H9 (cell line): ENCODE measurements at regions not wholly inside any gene's neighbourhood (a gene's known extent, or its start where the extent isn't known, plus 50 kb on each side); places are given as distances from the start of the nearest gene placed in this dataset.

Source experiments
- DNase-seq: peaks from one replicate; pipeline ENCODE4 v3.0.0-alpha.2; 2017
- H2AFZ ChIP-seq: one replicate; pipeline ENCODE4 v1.6.1; 2013; ENCODE audit warnings: mild to moderate bottlenecking, low read length, control low read depth, moderate library complexity
- H2AK5ac ChIP-seq: 2 replicates; pipeline ENCODE4 v1.6.1; 2013; ENCODE audit warnings: low read length, control low read depth, mixed read lengths; ENCODE audit not compliant: insufficient read length
- H2BK120ac ChIP-seq: one replicate; pipeline ENCODE4 v1.6.1; 2013; ENCODE audit warnings: low read depth, mild to moderate bottlenecking, low read length, control low read depth, inconsistent platforms; ENCODE audit not compliant: poor library complexity, severe bottlenecking
- H2BK12ac ChIP-seq: 2 replicates; pipeline ENCODE4 v1.6.1; 2013; ENCODE audit warnings: low read length, control low read depth, mixed read lengths, low read depth; ENCODE audit not compliant: insufficient read length
- H2BK15ac ChIP-seq: 2 replicates; pipeline ENCODE4 v1.6.1; 2013; ENCODE audit warnings: low read depth, low read length, control low read depth
- H2BK20ac ChIP-seq: one replicate; pipeline ENCODE4 v1.6.1; 2013; ENCODE audit warnings: low read depth, mild to moderate bottlenecking, low read length, control low read depth, inconsistent platforms; ENCODE audit not compliant: poor library complexity, severe bottlenecking
- H2BK5ac ChIP-seq: 2 replicates; pipeline ENCODE4 v1.6.1; 2013; ENCODE audit warnings: low read length, control low read depth, mixed read lengths; ENCODE audit not compliant: insufficient read length
- H3K14ac ChIP-seq: 2 replicates; pipeline ENCODE4 v1.6.1; 2013; ENCODE audit warnings: low read length, control low read depth; ENCODE audit not compliant: insufficient read depth
- H3K18ac ChIP-seq: 2 replicates; pipeline ENCODE4 v1.6.1; 2013; ENCODE audit warnings: low read depth, mild to moderate bottlenecking, mixed read lengths, low read length, control low read depth; ENCODE audit not compliant: insufficient read length
- H3K23ac ChIP-seq: 2 replicates; pipeline ENCODE4 v1.6.1; 2013; ENCODE audit warnings: low read length, control low read depth, mixed read lengths, low read depth; ENCODE audit not compliant: insufficient read length
- H3K23me2 ChIP-seq: 2 replicates; pipeline ENCODE4 v1.6.1; 2013; ENCODE audit warnings: low read depth, mild to moderate bottlenecking, mixed read lengths, low read length, control low read depth; ENCODE audit not compliant: insufficient read length, poor library complexity, severe bottlenecking
- H3K27ac ChIP-seq: 2 replicates; pipeline ENCODE4 v1.5.1; 2013; ENCODE audit warnings: low read length, control low read depth, mixed read lengths, low read depth; ENCODE audit not compliant: insufficient read length
- H3K27me3 ChIP-seq: 2 replicates; pipeline ENCODE4 v1.6.1; 2013; ENCODE audit warnings: low read length, control low read depth, inconsistent platforms; ENCODE audit not compliant: insufficient read depth
- H3K4ac ChIP-seq: 2 replicates; pipeline ENCODE4 v1.6.1; 2013; ENCODE audit warnings: low read depth, mild to moderate bottlenecking, control low read depth, inconsistent platforms, low read length, moderate library complexity
- H3K4me1 ChIP-seq: 2 replicates; pipeline ENCODE4 v1.6.1; 2013; ENCODE audit warnings: low read length, control low read depth, inconsistent platforms; ENCODE audit not compliant: insufficient read depth
- H3K4me2 ChIP-seq: 2 replicates; pipeline ENCODE4 v1.6.1; 2013; ENCODE audit warnings: low read length, control low read depth, mixed read lengths; ENCODE audit not compliant: insufficient read length, insufficient read depth
- H3K56ac ChIP-seq: 2 replicates; pipeline ENCODE4 v1.6.1; 2013; ENCODE audit warnings: low read depth, mild to moderate bottlenecking, mixed read lengths, low read length, control low read depth; ENCODE audit not compliant: insufficient read length
- H3K79me1 ChIP-seq: 2 replicates; pipeline ENCODE4 v1.6.1; 2013; ENCODE audit warnings: low read depth, mild to moderate bottlenecking, moderate library complexity, low read length, control low read depth, inconsistent platforms; ENCODE audit not compliant: insufficient read depth, poor library complexity, severe bottlenecking
- H3K79me2 ChIP-seq: 2 replicates; pipeline ENCODE4 v1.6.1; 2013; ENCODE audit warnings: low read length, control low read depth, inconsistent platforms; ENCODE audit not compliant: insufficient read depth
- H3K9ac ChIP-seq: 2 replicates; pipeline ENCODE4 v1.6.1; 2013; ENCODE audit warnings: low read length, control low read depth, mixed read lengths; ENCODE audit not compliant: insufficient read length; ENCODE audit errors: extremely low read depth
- H3K9me3 ChIP-seq: one replicate; pipeline ENCODE4 v1.6.1; 2013; ENCODE audit warnings: low read depth, low read length, inconsistent platforms; ENCODE audit not compliant: control insufficient read depth
- H3T11ph ChIP-seq: one replicate; pipeline ENCODE4 v1.6.1; 2013; ENCODE audit warnings: mild to moderate bottlenecking, low read length, control low read depth, inconsistent platforms
- H4K20me1 ChIP-seq: one replicate; pipeline ENCODE4 v1.6.1; 2013; ENCODE audit not compliant: control insufficient read depth, insufficient read length, insufficient read depth
- H4K5ac ChIP-seq: 2 replicates; pipeline ENCODE4 v1.6.1; 2013; ENCODE audit warnings: low read depth, mild to moderate bottlenecking, mixed read lengths, low read length, control low read depth; ENCODE audit not compliant: insufficient read length
- H4K8ac ChIP-seq: replicated peaks from 2 replicates; pipeline ENCODE4 v1.6.1; 2013; ENCODE audit warnings: low read length, control low read depth, mixed read lengths, low read depth; ENCODE audit not compliant: insufficient read length
- H4K91ac ChIP-seq: 2 replicates; pipeline ENCODE4 v1.6.1; 2013; ENCODE audit warnings: low read depth, mild to moderate bottlenecking, moderate library complexity, mixed read lengths, low read length, control low read depth; ENCODE audit not compliant: insufficient read length
- H3K27ac Mint-ChIP-seq, 3 experiments: 2 replicates in 2 of 3; 3 replicates in 1 of 3; pipeline ENCODE4 v1.8.0; 2020 to 2021; ENCODE audit warnings: mixed read lengths in 3 of 3, mild to moderate bottlenecking in 1 of 3, moderate library complexity in 1 of 3
- H3K27me3 Mint-ChIP-seq: 2 replicates; pipeline ENCODE4 v1.8.0; 2021; ENCODE audit warnings: low read depth, mild to moderate bottlenecking, moderate library complexity, mixed read lengths
- H3K36me3 Mint-ChIP-seq, 3 experiments: 2 replicates in 2 of 3; 3 replicates in 1 of 3; pipeline ENCODE4 v1.8.0; 2020 to 2021; ENCODE audit warnings: low read depth in 3 of 3, mixed read lengths in 3 of 3; ENCODE audit not compliant: insufficient read depth in 1 of 3
- H3K4me1 Mint-ChIP-seq, 2 experiments: 2 replicates each; pipeline ENCODE4 v1.8.0; 2020; ENCODE audit warnings: mixed read lengths in 2 of 2
- H3K4me3 Mint-ChIP-seq, 2 experiments: 2 replicates in 1 of 2; 3 replicates in 1 of 2; pipeline ENCODE4 v1.8.0; 2020 to 2021; ENCODE audit warnings: mild to moderate bottlenecking in 2 of 2, mixed read lengths in 2 of 2, moderate library complexity in 1 of 2
- H3K9me3 Mint-ChIP-seq, 2 experiments: 2 replicates in 1 of 2; 3 replicates in 1 of 2; pipeline ENCODE4 v1.8.0; 2020; ENCODE audit warnings: mild to moderate bottlenecking in 2 of 2, mixed read lengths in 2 of 2, moderate library complexity in 1 of 2
- CTCF ChIP-seq: fragments of 200-600 bp; sonication (generic); conservative IDR thresholded peaks from 3 replicates; pipeline ENCODE4 v1.8.0; 2021; ENCODE audit warnings: antibody characterized with exemption, mild to moderate bottlenecking
- WGBS: extraction: QIAGEN DNeasy Blood & Tissue Kit; methylation state at CpG from one replicate; pipeline ENCODE4 v1.1.7; 2013; ENCODE audit warnings: missing lambda C conversion rate, low lambda C conversion rate, mixed read lengths; ENCODE audit not compliant: insufficient read length; ENCODE audit errors: extremely low coverage; 5-methylcytosine and 5-hydroxymethylcytosine counted together

GRCh38 chr5:171715551-171715950, 70.1 kb upstream of the SMIM23 start:
- Histone ChIP-seq H2AK5ac (no peak overlapping the region), H3T11ph (no peak overlapping the region), H3K23ac (no peak overlapping the region), H3K79me2 (no peaks in the 10 kb centered on the region), H3K79me1 (no peaks in the 10 kb centered on the region), H4K8ac (no peak overlapping the region), H2BK20ac (no peak overlapping the region), H3K9me3 (no peaks in the 10 kb centered on the region), H2AFZ (no peak overlapping the region), H3K14ac (no peak overlapping the region), H3K9ac (no peak overlapping the region), H2BK120ac (no peak overlapping the region), H3K4me1 (no peaks in the 10 kb centered on the region), H3K23me2 (no peaks in the 10 kb centered on the region), H3K4me2 (no peak overlapping the region), H3K27me3 (no peaks in the 10 kb centered on the region), H4K5ac (no peak overlapping the region), H3K18ac (no peak overlapping the region), H2BK15ac (no peak overlapping the region), H4K20me1 (no peaks in the 10 kb centered on the region), H4K91ac (no peak overlapping the region), H3K56ac (no peak overlapping the region), H2BK5ac (no peak overlapping the region), H3K27ac (no peak overlapping the region), H2BK12ac (no peak overlapping the region), H3K4ac (no peak overlapping the region)
- H3K27me3 Mint-ChIP-seq = peaks cover 14% of the 10 kb centered on the region
- DNase-seq = no peak
- peaks cover 2 to 7% of the 10 kb centered on the region in 2 experiments; a peak in 2 of 4 replicates for H3K4me1 Mint-ChIP-seq
- no CpG with 5 or more reads among the region's 4 CpGs for WGBS
- H3K9me3 Mint-ChIP-seq = peaks cover 0 to 2% of the 10 kb centered on the region in 2 experiments; a peak in 3 of 5 replicates
- no peak overlapping the region for H3K27ac Mint-ChIP-seq
- H3K4me3 Mint-ChIP-seq = no peak overlapping the region
- no peak for TF ChIP-seq CTCF
- no peaks in the 10 kb centered on the region for H3K36me3 Mint-ChIP-seq
